ENCODE measurements at regions not wholly inside any gene's neighbourhood (a gene's known extent, or its start where the extent isn't known, plus 50 kb on each side); places are given as distances from the start of the nearest gene placed in this dataset.

- no peak for TF ChIP-seq ZBTB25 (CRISPR knock-in tag; IDR thresholded peaks at IDR 0.05)
- no peak for TF ChIP-seq PRDM10 (CRISPR knock-in tag; IDR thresholded peaks at IDR 0.05; ENCODE audit: low read depth)
- TF ChIP-seq ATM (IDR thresholded peaks at IDR 0.05; ENCODE audit: borderline replicate concordance): no peak
- TF ChIP-seq JUN (CRISPR knock-in tag; IDR thresholded peaks at IDR 0.05): no peak
- TF ChIP-seq EZH2 (conservative IDR thresholded peaks at IDR 0.05; ENCODE audit: low read depth, low read length): no peak
Measured at GRCh38 chr3:132124651-132125284, 90.0 kb upstream of the CPNE4 start.

All from HepG2 (cell line).